ENCODE measurements at regions not wholly inside any gene's neighbourhood (a gene's known extent, or its start where the extent isn't known, plus 50 kb on each side); places are given as distances from the start of the nearest gene placed in this dataset.
"Not testable (repeated sequence)": the region's sequence is repeated elsewhere in the genome, so short reads cannot be mapped to it uniquely, and the experiment has no call there.

DNA sequence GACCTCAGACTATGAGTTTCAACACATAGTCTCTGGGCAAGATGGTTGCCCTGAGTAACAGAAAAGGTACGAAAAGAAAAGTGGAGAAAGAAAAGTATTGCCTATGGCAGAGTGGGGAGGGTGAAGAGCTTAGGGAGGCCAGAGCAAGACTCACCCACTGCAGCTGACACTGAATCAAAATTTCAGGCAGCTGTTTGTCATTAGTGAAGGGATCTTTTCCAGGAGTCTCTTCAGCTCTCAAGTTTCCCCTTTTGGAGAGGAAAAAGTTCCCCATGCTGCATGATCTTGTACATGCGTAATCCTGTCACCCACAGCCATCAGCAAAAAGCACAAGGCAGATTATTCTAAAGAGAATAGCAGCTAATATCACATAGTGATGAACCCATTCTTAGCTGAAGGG, 616.9 kb upstream of the GBE1 start:
- no peak for DNase-seq

DNA sequence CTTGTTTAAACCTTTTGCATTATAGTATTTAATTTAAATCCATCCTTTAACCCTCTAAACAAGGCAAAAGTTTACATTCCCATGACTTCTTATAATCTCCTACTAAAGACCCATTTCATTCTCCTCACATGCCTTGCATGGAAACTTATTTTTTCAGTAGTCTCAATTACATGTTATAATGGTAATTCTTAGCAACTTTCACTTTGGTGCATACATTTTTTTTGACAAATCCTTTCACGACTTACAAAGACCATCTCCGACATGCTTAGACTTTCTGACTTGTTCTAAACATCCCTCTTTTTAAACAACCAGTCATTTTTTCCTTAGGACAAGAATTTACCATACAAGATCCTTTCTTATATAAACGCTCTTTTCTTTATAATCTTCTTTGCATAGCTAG, 615.4 kb upstream of the GBE1 start:
- no peak for DNase-seq

DNA sequence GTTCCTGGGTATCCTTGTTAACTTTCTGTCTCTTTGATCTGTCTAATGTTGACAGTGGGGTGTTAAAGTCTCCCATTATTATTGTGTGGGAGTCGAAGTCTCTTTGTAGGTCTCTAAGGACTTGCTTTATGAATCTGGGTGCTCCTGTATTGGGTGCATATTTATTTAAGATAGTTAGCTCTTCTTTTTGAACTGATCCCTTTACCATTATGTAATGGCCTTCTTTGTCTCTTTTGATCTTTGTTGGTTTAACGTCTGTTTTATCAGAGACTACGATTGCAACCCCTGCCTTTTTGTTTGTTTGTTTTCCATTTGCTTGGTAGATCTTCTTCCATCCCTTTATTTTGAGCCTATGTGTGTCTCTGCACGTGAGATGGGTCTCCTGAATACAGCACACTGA, 612.4 kb upstream of the GBE1 start:
- not testable (repeated sequence) for DNase-seq

DNA sequence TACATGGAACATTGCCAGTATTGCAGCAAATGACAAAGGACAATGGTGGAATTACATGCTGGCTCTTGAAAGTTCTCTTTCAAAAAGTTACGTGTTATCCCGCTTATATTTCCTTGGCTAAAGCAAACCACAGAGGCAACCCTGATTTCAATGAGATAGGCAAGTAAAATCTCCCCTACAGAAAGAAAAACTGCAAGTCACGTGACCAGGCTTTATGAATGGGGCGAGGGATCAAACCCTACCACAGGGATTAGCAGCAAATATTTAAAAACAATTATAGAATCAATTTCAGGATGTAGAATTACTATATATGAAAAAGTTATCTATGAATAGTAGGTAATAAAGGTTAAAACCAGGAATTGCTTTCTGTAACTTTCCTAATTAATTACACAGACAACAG, 603.4 kb upstream of the GBE1 start:
- no peak for DNase-seq

DNA sequence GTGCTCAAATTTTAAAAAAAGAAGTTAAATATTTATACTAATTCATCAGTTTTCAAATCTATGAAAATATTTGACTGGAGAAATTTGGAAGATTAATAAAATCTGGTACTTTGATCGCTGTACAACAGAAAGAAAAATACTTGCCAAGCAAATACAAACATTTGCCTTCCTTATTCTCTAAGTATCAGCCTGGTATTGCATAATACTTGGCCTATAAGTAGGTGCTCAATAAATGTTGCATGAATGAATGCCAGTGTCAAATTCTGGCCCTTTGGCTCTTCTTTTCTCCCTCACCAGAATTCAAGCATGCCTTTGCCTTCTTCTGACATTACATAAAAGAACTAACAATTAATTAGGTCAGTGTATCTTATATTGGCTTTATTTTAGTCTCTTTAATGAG, 601.7 kb upstream of the GBE1 start:
- no peak for DNase-seq

DNA sequence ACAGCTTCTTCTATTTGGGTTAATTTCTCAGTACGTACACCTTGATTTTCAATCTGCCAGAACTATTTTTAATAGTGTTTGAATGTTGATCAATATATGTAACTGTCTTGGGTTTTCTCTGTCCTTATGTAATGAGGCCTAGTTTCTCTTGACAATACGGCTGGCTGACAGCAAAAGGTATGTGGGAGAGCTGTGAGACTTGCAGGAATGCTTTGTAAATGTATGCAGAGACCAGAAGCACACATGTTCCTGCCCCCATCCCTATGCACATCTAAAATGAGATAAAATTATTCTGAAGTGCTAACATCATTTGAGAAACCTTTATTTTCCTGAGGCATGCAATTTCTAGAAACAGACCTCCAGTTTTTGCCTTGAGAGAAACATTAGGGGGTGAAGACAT, 593.8 kb upstream of the GBE1 start:
- no peak for DNase-seq

DNA sequence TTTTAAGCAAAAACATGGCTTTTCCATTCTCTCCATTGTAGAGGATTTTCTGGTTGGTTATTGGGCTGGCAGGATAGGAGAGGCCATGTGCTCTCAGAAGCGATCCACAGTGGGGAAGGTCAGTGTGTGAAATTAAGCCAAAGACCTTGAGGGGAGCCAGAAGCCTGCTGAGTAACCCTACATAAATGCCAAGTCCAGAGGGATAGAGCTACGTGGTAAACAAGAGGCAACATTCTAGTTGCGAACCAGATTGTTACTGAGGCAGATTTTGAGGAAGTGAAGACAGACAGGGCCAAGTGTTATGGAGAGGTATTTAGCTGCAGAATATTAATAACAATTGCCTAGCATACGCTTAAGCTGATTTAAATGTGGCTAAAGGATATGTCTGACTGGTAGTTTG, 592.8 kb upstream of the GBE1 start:
- no peak for DNase-seq

DNA sequence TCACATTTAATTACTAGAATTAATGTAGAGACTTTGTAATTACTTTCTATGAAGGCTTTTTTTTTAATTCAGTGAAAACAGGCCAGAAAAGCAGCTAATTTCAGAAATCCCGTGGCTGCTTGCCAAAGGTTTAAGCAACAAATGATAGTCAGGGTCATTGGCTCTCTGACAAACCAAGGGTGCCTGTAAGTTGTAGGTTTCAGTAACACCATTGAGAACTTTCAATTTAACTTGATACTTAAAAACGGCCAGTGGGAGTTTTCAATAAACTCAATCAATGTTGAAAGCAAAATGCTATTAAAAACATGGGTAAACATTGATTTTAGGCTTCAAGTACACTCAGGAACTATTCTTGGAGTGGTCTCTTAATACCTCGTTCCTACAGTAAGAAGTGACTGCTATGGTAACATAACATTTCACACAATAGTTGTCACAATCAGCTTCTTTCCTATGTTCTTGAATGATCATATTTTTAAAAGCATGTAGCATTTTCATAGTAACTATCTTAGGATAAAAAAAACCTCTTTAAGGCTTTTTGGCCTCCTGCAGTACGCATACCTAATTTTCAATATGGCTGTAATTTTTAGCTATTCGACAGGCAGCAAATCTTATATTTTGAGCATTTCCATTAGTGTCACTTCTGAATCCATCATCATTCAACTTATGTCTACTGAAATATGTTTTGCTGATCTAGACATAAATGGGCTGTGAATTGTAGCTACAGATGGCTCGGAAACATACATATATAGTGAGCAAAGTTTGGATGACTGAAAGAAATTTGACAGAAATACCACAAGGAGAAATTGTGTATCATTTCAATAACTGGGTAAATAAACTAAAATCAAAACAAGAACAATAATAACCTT, 592.1 kb upstream of the GBE1 start:
- DNase-seq: no peak

DNA sequence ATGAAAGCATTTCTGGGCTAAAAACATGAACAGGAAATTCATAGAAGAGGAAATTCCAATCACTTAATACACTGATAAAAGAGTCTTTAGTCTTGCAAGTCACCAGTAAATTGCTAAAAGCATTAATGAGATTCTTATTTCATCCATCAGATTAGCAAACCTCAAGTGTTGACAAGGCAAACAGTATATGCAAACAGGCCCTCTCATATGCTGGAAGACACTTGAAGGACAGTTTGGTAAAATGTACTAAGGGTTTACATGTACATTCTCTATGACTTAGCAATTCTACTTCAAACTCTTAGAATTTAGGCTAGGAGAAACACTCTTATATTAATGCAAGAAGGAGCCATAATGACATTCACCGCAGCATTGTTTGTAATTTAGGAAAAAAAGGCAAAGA, 586.1 kb upstream of the GBE1 start:
- DNase-seq: no peak

DNA sequence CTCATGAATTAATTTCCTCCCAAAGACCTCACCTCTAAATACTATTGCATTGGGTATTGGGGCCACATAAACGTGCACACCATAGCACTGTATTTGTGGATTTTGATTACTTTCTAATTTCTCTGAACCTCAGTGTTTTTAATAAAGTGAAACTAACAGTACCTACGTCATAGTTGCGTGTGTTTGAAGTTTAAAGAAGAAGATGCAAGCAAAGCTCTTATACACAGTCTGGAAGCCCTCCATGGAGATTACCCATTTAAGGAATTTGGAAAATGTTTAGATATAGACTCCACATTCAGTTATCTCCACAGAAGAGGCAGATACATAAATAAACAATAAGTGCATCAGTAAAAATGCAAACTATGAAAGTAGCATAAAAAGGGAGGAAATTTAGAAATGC, 581.1 kb upstream of the GBE1 start:
- DNase-seq: no peak

DNA sequence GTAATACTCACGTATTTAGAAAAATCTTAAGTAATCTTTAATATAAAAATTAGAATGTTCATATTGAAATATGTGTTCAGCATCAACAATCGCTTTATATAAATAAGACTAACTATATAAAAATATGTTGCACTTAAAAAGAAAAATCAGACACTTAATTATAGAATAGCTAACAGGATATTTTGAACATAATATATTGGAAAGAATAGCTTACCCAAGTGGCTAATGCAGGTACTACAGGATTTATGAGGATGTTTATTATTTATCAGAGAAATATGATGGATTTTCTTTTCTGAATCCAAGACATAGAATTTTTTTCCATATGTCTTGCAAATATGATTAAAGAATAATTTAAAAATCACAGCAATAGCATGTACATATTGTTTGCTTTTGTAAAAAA, 567.9 kb upstream of the GBE1 start:
- DNase-seq: no peak

DNA sequence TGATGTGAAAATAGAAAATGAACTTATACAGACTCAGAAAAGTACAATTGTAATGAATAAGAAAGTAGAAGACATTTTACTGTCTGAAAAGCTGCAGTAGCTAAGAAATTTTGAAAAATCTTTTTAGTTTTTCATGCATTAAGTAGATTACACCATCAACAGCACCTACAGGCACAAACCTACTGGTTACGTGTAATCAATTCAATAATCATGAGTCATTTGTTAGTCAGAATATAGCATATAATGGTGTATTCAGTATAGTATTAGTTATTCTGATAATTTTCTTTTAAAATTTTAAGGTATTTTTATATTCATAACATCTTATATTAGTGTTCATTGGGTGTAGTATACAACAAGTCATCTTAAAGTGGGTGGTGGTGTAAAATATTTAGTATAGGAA, 550.5 kb upstream of the GBE1 start:
- DNase-seq: no peak

DNA sequence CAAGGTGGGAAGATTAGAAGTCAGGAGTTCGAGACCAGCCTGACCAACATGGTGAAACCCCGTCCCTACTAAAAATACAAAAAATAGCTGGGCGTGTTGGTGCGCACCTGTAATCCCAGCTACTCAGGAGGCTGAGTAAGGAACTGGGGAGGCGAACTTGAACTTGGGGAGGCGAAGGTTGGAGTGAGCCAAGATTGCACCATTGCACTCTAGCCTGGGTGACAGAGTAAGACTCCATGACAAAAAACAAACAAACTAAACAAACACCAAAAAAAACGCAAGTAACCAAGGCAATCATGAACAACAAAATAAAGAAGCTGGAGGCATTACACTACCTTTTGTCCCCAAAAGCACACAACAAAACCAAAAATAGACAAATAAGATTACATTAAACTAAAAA, 547.3 kb upstream of the GBE1 start:
- no peak for DNase-seq

DNA sequence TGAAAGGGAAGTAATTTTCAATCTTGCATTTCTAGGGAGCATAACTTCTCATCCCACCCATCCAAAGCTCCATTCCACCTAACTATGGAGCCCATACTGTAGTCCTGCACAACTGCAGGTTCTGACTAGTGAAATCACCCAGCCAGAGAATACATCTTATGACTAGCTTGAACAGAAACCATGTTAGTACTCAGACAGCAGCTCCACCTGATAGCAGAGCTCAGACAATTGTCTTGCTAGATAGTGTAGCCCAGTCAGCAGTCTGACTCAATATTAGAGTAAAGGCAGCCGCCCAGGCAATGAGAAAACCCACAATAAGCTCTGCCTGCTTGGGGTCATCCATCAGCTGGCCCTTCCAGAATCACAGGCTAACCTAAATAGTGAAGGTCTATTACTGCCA, 544.7 kb upstream of the GBE1 start:
- DNase-seq: no peak

DNA sequence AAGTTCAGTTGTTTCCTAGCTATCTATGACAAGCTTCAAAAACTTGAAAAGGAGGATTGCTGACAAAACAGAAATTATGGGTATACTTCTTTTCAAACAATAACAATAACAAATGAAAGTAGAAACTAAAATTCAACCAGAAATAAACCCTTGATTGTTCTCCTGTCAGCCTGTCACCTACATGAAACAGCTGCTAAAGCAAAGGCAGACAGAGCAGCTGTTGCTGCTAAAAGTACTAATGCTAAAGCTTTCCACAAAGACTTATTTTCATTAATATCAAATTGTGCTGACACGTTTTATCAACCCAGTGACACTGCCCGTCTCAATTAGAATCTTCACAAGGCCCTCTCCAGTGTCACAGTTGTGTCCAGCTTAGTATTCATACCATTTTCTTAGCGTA, 533.2 kb upstream of the GBE1 start:
- DNase-seq: no peak

DNA sequence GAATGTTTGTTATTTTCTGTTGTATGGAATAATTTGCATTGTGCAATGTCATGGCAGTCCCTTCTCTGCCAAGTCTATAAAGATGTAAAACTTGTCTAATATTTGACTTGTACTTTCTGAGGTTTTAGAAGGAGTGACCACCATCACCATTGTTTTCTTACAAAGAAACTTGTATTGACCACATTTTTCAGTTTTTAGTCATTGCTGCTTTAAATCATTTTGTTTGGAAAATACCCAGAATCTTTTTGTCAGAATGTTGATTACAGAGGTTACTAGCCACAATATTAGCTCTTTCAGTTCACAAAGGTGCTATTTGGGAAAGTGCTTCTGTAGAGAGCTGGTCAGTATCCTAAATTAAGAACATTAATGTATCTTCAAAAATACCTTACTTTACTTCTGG, 532.4 kb upstream of the GBE1 start:
- DNase-seq: no peak

DNA sequence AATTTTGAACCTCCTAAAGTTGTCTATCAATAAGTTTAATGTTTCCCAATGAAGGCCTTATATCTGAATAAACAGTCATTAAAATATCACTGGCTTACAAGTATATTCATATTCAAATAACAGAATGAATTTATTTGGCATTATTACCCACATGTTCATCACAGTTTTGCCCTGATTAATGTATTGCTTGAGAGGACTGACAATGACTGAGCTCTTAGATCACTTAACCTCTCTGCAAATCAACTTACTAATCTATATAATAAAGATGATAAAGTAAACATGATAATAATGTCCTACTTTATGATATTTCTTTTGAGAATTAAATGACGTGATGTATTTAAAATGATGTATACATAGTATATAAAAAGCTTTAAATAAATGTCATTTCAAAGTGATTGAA, 532.0 kb upstream of the GBE1 start:
- DNase-seq: no peak

DNA sequence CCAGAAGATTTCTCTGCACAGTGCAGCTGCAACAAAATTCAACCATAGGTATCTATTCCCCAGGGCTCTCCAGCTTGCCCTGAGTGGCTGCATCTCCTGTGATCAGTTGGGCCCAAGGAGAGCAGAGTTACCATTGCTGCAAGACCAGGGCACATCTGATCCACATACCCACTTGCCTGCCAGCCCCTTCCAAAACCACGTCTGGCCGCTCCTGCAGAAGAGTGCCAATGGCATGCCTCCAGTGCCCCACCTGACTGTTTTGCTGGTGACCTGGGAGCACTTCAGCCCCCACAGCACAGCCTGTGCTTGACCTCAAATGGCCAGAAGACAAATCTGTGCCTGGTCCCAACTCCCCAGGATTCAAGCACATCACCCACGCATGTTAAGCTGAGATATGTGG, 526.1 kb upstream of the GBE1 start:
- no peak for DNase-seq

DNA sequence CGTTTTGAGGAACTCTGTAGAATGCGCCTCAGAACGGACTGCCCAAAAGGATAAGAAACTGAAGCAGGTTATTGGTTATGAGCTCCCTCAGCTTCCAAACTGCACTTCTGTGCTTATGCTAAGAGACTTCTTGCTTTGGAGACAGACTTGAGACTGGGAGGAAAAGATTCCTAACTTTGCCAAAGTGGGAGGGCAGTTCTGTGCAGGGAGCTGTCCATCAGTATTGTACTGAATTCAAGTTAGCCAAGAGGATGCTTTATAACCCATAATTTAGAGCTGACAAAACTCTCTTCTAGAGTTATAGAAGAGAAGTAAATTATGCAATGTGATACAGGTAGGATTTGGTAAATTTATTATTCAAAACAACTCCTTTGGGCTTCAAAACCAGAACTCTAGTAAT, 519.8 kb upstream of the GBE1 start:
- DNase-seq: no peak

DNA sequence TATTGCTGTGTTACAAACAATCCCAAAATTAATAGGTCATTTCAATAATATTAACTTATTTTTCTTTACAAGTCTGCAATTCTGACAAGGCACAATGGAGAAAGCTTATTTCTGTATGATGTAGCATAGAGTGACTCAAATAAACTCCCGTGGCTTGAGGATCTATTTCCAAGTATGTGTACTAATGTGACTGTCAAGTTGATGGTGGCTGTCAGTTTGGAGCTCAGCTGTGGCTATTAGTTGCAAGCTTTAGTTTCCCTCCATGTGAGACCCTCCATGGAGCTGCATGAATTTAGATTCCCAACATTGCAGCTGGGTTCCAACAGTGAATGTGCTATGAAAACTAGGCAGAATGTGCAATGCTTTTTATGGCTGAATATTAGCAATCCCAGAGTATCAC, 515.5 kb upstream of the GBE1 start:
- DNase-seq: no peak

DNA sequence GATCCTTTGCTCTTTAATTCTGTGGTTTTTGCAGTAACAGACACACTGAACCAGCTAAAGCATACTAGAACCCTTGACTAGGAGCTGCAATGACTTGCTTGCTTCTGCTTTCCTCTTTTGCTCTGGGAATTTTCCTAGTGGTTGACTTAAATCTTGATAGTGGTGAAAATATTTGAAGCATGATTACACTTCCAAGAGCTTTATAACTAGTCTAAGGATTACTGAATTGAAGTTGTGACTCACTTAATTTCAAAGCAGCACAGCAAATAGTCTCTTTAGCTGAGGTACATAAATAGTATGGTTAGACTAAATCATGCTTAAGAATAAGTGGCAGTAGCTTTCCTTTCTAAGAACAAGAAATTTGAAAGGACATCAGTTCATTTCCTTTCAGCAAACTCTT, 513.5 kb upstream of the GBE1 start:
- DNase-seq: no peak

DNA sequence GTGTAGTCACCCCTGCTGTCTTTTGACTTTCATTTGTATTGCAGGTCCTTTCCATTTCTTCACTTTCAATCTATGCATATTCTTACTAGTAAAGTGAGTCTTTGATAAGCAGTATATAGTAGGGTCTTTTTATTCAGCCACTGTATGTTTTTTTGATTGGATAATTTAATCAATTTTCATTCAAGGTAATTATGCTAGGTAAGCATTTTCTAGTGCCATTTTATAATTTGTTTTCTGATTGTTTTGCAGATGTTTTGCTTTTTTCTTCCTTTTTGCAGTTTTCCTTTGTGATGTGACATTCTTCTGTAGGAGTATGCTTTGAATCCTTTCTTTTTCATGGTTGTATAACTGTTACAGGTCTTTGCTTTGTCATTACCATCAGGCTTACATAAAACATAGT, 504.3 kb upstream of the GBE1 start:
- DNase-seq: no peak

DNA sequence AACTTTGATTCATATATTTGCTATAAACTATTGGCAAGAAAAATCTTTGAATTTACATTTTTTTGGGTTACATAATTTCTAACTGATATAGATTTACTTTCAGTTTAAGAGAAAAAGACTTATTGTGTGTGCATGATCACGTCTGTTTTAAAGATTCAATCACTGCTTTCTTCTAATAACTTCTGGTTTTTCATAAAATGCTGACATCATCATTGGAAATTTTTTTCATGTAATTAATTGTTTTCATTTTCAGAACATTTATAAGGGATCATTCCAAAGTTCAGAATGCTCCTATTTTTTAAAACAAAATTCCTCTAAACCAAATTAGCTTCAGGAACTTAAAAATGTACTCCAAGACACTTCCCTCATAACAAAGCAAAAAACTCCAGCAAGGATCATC, 500.7 kb upstream of the GBE1 start:
- no peak for DNase-seq

DNA sequence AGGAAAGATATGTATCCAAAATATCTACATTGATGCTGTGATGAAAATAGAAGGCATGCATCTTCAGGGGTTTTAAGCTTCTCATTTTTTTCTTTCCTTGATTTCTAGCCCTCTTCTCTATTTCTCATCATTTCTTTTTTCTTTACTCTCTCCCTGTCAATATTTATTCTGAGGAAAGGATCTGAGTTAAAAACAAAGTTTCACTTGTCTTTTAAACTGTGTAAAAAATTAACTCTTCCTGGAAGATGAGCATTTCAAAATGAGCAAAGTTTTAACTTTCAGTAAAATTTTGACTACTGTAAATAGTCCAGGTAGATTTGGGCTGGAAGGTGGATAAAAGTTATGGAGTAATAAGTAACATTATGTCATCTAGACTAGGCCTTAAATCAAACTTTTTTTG, 500.2 kb upstream of the GBE1 start:
- DNase-seq: no peak

DNA sequence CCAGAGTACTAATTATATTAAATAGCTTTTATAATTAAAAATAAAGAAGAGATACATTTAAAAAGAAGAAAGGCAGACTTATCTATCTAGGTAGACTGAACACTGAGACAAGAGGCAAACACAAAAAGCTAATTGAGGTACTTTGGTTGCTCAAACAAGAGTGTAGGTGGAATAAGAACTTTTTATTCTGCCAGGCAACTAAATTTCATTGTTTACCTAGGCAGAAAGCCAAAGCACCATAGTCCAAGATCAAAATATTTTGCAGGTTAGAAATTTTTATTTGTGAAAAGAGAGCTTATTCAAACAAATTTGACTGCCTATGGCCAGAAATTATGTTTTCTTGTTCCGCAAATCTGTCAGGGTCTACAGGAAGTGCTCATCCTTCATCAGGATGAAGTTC, 499.6 kb upstream of the GBE1 start:
- DNase-seq: no peak

DNA sequence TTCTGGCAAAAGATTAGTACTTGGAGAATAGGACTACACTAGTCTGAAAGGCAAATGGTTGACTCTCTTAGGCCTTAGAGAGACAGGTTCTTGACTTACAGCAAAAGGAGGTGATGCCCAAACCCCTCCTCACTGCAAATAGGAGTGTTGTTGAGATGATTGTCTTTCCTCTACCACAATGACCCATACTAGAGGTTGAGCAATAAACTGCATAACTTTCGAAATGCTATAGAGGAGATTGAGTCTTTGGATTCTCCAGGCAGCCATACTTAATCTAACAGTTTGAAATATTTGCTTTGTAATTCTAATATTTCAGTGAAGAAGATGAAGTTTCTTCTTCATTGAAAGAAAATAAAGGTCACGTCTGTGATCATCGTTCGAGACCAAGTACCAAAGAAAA, 498.5 kb upstream of the GBE1 start:
- no peak for DNase-seq
